22Rv1 (cell line): ENCODE measurements at regions not wholly inside any gene's neighbourhood (a gene's known extent, or its start where the extent isn't known, plus 50 kb on each side); places are given as distances from the start of the nearest gene placed in this dataset.

Experiments used
- H3K27ac ChIP-seq: fragments of 450-650 bp; 2 replicates; pipeline ENCODE4 v1.5.1; 2017
- CTCF ChIP-seq: fragments of 450-650 bp; IDR thresholded peaks from 2 replicates; pipeline ENCODE4 v1.5.1; 2017; ENCODE audit warnings: mild to moderate bottlenecking
- ZFX ChIP-seq: fragments of 450-650 bp; IDR thresholded peaks from 2 replicates; pipeline ENCODE4 v1.6.1; 2017; ENCODE audit warnings: antibody characterized with exemption, borderline replicate concordance

GRCh38 chr14:22036541-22037239 is 363.1 kb upstream of the OR4E1 start:
- no peak for TF ChIP-seq CTCF
- no peak for TF ChIP-seq ZFX
- H3K27ac ChIP-seq: no peak overlapping the region

GRCh38 chr14:22026527-22026926 is 352.9 kb upstream of the OR4E1 start:
- TF ChIP-seq ZFX (no peak), CTCF (no peak)

GRCh38 chr14:22025879-22026278 is 352.3 kb upstream of the OR4E1 start:
- TF ChIP-seq ZFX: no peak
- no peak for TF ChIP-seq CTCF
- no peak overlapping the region for H3K27ac ChIP-seq

More at GRCh38 chr14:22026527-22026926, 352.9 kb upstream of the OR4E1 start:
- no peak overlapping the region for H3K27ac ChIP-seq

GRCh38 chr14:22024137-22024536 is 350.5 kb upstream of the OR4E1 start:
- TF ChIP-seq ZFX (no peak), CTCF (no peak)

GRCh38 chr14:22018890-22019289 is 345.3 kb upstream of the OR4E1 start:
- no peak overlapping the region for H3K27ac ChIP-seq
- TF ChIP-seq CTCF: no peak
- TF ChIP-seq ZFX: no peak

More at GRCh38 chr14:22024137-22024536, 350.5 kb upstream of the OR4E1 start:
- no peak overlapping the region for H3K27ac ChIP-seq

- TF ChIP-seq ZFX (no peak), CTCF (no peak)
- H3K27ac ChIP-seq: no peak overlapping the region
Measured at GRCh38 chr14:22012452-22012851, 338.8 kb upstream of the OR4E1 start.

- no peak overlapping the region for H3K27ac ChIP-seq
- TF ChIP-seq ZFX: no peak
- no peak for TF ChIP-seq CTCF
Measured at GRCh38 chr14:22011253-22011642, 337.6 kb upstream of the OR4E1 start.
